Aorta (tissue), 5 donors: ENCODE measurements at regions not wholly inside any gene's neighbourhood (a gene's known extent, or its start where the extent isn't known, plus 50 kb on each side); places are given as distances from the start of the nearest gene placed in this dataset.

Experiments
- ATAC-seq: fragments of 200-7000 bp; cut with Tn5 transposase; one replicate; pipeline ENCODE4 v1.9.1; 2022; ENCODE audit warnings: moderate library complexity; ENCODE audit not compliant: low FRiP score
- DNase-seq, 2 donors: peaks; one replicate each; pipeline ENCODE4 v3.0.0-alpha.2; 2020
- H3K27ac ChIP-seq, 2 donors: one replicate each; pipeline ENCODE4 v1.5.1; 2013; ENCODE audit warnings: low read length in 2 of 2, mild to moderate bottlenecking in 2 of 2, moderate library complexity in 2 of 2, control low read depth in 1 of 2, inconsistent platforms in 1 of 2, low read depth in 1 of 2
- H3K27me3 ChIP-seq, 2 donors: one replicate each; pipeline ENCODE4 v1.6.1; 2013; ENCODE audit warnings: control low read depth in 1 of 2, low read length in 1 of 2, mild to moderate bottlenecking in 1 of 2, moderate library complexity in 1 of 2; ENCODE audit not compliant: insufficient read depth in 2 of 2, control insufficient read depth in 1 of 2
- H3K36me3 ChIP-seq, 2 donors: one replicate each; pipeline ENCODE4 v1.6.1; 2013; ENCODE audit warnings: control low read depth in 1 of 2, low read length in 1 of 2, mild to moderate bottlenecking in 1 of 2; ENCODE audit not compliant: insufficient read depth in 2 of 2, control insufficient read depth in 1 of 2
- H3K4me1 ChIP-seq, 2 donors: one replicate each; pipeline ENCODE4 v1.6.1; 2013; ENCODE audit warnings: low read length in 2 of 2, control low read depth in 1 of 2, mild to moderate bottlenecking in 1 of 2, moderate library complexity in 1 of 2; ENCODE audit not compliant: insufficient read depth in 2 of 2, control insufficient read depth in 1 of 2
- H3K4me3 ChIP-seq, 2 donors: one replicate each; pipeline ENCODE4 v1.5.1; 2013; ENCODE audit warnings: low read length in 2 of 2, control low read depth in 1 of 2, mild to moderate bottlenecking in 1 of 2
- H3K9me3 ChIP-seq: one replicate; pipeline ENCODE4 v1.6.1; 2013; ENCODE audit warnings: mild to moderate bottlenecking, low read length; ENCODE audit not compliant: control insufficient read depth
- WGBS, 2 donors: extraction: QIAGEN DNeasy Blood & Tissue Kit; methylation state at CpG; one replicate each; pipeline ENCODE4 v1.1.7; 2013; 5-methylcytosine and 5-hydroxymethylcytosine counted together
- intact Hi-C, 2 donors: fragments of 100-400 bp; cut with DNase I; formaldehyde crosslinking; loops; one replicate each; pipeline versions ENCODE4 v1.14.2 to v1.15.0; 2022
- donor health status: healthy with polysubstance abuse.
- donor health status: Bipolar disorder and iron deficiency.
- donor health status: DM: no; HTN: no; CAD: no.
- donor health status: DM: no; HTN: no; CAD: no.
- donor health status: DM: yes; HTN: yes; CAD: no.

DNA sequence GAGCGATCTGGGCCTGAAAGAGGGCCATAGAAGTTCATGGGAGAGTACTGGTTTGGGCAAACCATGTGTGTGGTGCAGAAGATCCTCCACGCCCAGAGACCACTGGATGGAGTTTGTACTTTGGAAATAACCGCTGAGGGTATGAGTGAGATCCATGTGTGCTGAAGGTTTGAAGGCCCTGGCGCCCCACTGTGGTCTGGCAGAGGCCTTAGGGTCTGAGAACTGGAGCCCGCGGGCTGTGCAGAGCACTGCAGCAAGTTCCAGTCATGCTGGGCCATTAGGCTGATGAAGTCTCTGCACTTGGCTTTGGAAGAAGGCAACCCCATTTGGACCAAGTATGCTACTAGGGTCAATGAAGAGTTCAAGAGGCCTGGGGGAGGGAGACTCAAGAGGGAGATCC lies 186.4 kb downstream of the BUD13 start:
- Histone ChIP-seq H3K27ac (no peak overlapping the region), H3K27me3 (no peaks in the 10 kb centered on the region), H3K9me3 (no peaks in the 10 kb centered on the region), H3K4me3 (no peak overlapping the region), H3K36me3 (no peaks in the 10 kb centered on the region), H3K4me1 (no peaks in the 10 kb centered on the region)
- DNase-seq (no peak), ATAC-seq (no peak)
- intact Hi-C loops: no loop called here
- WGBS, 2 donors: 67 to 73% methylated on average over 6 of the region's 6 CpGs

DNA sequence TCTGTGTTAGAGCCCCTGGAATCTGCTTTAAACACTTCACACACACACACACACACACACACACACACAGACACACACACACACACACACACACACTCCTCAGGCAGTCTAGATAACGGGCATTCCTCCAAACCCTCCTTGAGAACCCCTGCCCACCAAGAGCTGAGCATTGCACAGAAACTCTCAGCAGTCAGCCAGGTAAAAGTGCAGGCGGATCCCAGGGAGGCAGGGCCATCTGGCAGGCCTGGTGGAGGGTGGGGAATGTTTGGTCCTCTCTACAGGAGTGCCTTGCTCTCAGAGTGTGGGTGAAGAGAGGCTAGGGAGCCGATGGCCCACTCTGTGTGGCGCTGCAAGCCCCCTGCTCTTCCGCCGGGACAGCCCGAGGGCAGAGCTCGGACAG lies 190.2 kb downstream of the BUD13 start:
- Histone ChIP-seq H3K9me3 (no peaks in the 10 kb centered on the region), H3K4me3 (no peak overlapping the region), H3K36me3 (no peaks in the 10 kb centered on the region), H3K4me1 (no peaks in the 10 kb centered on the region), H3K27ac (no peak overlapping the region), H3K27me3 (no peaks in the 10 kb centered on the region)
- ATAC-seq (peak; percentile 47), DNase-seq (no peak)
- 84 to 87% methylated on average over 8 of the region's 8 CpGs for WGBS, 2 donors
- intact Hi-C loops: no loop called here

DNA sequence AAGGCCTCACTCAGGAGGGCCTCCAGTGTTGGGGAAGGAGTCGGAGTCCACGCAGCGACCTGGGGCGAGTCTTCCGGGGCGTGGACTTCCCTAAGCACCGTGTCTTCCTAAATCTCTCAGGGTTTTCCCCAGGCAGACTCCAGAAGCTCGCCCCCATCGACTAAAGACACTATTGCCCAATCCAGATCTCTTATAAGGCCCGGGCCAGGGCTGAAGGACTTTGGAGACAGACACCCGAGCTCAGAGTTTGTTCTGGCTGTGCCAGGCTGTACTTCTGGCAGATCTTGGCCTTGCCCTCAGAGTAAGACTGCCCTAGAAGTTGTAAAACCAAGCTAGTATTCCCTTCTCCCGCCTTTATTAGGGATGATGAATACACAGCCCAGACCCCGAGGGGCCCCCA lies 191.4 kb downstream of the BUD13 start:
- DNase-seq: no peak
- Histone ChIP-seq H3K9me3 (no peaks in the 10 kb centered on the region), H3K27me3 (no peaks in the 10 kb centered on the region), H3K27ac (no peak overlapping the region), H3K4me1 (no peaks in the 10 kb centered on the region), H3K36me3 (no peaks in the 10 kb centered on the region), H3K4me3 (no peak overlapping the region)
- WGBS, 2 donors: 20 to 28% methylated on average over 13 of the region's 13 CpGs
- intact Hi-C loops: no loop called here
- ATAC-seq: no peak

- no peak overlapping the region for H3K4me3 ChIP-seq
- intact Hi-C loops: no loop called here
- no peaks in the 10 kb centered on the region for H3K36me3 ChIP-seq
- no peak overlapping the region for H3K27ac ChIP-seq
- H3K9me3 ChIP-seq: no peaks in the 10 kb centered on the region
- H3K27me3 ChIP-seq: no peaks in the 10 kb centered on the region
- WGBS, 2 donors: 2 to 3% methylated on average over 37 to 38 of the region's 38 CpGs
- no peak for DNase-seq
- H3K4me1 ChIP-seq: no peaks in the 10 kb centered on the region
- ATAC-seq: no peak
Observed at GRCh38 chr11:116580799-116581198, 192.0 kb downstream of the BUD13 start.

GRCh38 chr11:116579857-116580727 lies 192.7 kb downstream of the BUD13 start:
- H3K4me3 ChIP-seq: peak overlapping the region in 1 of 2 donors; percentile 2
- no peaks in the 10 kb centered on the region for H3K27me3 ChIP-seq
- ATAC-seq: no peak
- intact Hi-C loops: no loop called here
- H3K9me3 ChIP-seq: no peaks in the 10 kb centered on the region
- 1 to 2% methylated on average over 74 to 76 of the region's 76 CpGs for WGBS, 2 donors
- no peak for DNase-seq
- H3K36me3 ChIP-seq: no peaks in the 10 kb centered on the region
- no peak overlapping the region for H3K27ac ChIP-seq
- H3K4me1 ChIP-seq: no peaks in the 10 kb centered on the region

DNA sequence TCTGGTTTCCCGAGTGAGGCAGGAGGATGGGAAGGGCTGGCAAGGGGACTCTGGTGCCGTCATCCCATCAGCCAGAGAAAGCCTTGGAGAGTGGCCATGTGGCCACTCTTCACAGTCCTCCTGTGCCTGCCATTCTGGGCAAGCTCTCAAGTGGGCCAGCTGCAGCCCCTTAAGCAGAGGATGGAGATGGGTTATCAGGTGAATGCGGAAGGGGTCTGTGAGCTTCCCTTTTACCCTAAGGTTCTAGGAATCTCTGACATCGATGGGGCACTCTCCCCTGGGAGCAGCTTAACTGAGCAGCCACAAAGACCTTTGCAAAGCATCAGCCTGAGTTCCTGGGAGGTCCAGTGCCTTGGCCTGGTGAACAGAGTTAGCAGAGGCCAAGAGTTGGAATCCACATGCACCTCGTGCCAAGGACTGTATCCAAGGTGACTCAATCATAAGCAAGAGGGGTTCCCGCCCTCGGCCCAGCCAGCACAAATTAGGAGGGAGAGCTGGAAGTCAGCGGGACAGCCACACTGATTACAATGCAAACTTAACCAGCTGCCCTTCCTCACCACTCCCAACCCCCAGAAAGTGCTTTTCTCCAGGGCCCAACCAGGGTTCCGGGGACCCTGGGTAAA lies 193.6 kb downstream of the BUD13 start:
- Histone ChIP-seq H3K4me1 (no peaks in the 10 kb centered on the region), H3K36me3 (no peaks in the 10 kb centered on the region), H3K9me3 (no peaks in the 10 kb centered on the region), H3K4me3 (no peak overlapping the region), H3K27ac (no peak overlapping the region), H3K27me3 (no peaks in the 10 kb centered on the region)
- peak; percentile 34 for ATAC-seq
- intact Hi-C loops: no loop called here
- WGBS, 2 donors: 5% methylated on average over 9 of the region's 9 CpGs
- DNase-seq: no peak

- WGBS, 2 donors: 60 to 71% methylated on average over 3 of the region's 3 CpGs
- no peaks in the 10 kb centered on the region for H3K4me1 ChIP-seq
- H3K36me3 ChIP-seq: no peaks in the 10 kb centered on the region
- no peaks in the 10 kb centered on the region for H3K9me3 ChIP-seq
- no peaks in the 10 kb centered on the region for H3K27me3 ChIP-seq
- ATAC-seq (no peak), DNase-seq (no peak)
- H3K27ac ChIP-seq: no peak overlapping the region
- H3K4me3 ChIP-seq: no peak overlapping the region
- intact Hi-C loops: no loop called here
Observed at GRCh38 chr11:116577956-116578355, 194.8 kb downstream of the BUD13 start.

- Histone ChIP-seq H3K36me3 (no peaks in the 10 kb centered on the region), H3K4me1 (no peaks in the 10 kb centered on the region), H3K27ac (no peak overlapping the region), H3K27me3 (no peaks in the 10 kb centered on the region), H3K9me3 (no peaks in the 10 kb centered on the region), H3K4me3 (no peak overlapping the region)
- intact Hi-C loops: no loop called here
- WGBS, 2 donors: 40 to 52% methylated on average over 4 of the region's 4 CpGs
- ATAC-seq (no peak), DNase-seq (no peak)
Observed at GRCh38 chr11:116577273-116577672, 195.5 kb downstream of the BUD13 start.

- H3K4me3 ChIP-seq: no peak overlapping the region
- H3K36me3 ChIP-seq: no peaks in the 10 kb centered on the region
- DNase-seq (no peak), ATAC-seq (no peak)
- no peaks in the 10 kb centered on the region for H3K4me1 ChIP-seq
- WGBS, 2 donors: 26 to 40% methylated on average over 2 of the region's 2 CpGs
- intact Hi-C loops: no loop called here
- H3K27me3 ChIP-seq: no peaks in the 10 kb centered on the region
- H3K27ac ChIP-seq: no peak overlapping the region
- no peaks in the 10 kb centered on the region for H3K9me3 ChIP-seq
Observed at GRCh38 chr11:116576526-116576925, 196.3 kb downstream of the BUD13 start.
